ENCODE measurements at regions not wholly inside any gene's neighbourhood (a gene's known extent, or its start where the extent isn't known, plus 50 kb on each side); places are given as distances from the start of the nearest gene placed in this dataset.

GRCh38 chr18:40382197-40382596 is 1572.8 kb upstream of the PIK3C3 start:
- 100% methylated on average over 1 of the region's 2 CpGs; no CpG with 5 or more reads in 1 of the 2 experiments for WGBS, 2 experiments (ENCODE audit: insufficient coverage in 1 of 2, insufficient read length in 1 of 2)
- Histone ChIP-seq H3K4me1 (ENCODE audit: control insufficient read depth, insufficient read depth, low read length) (no peaks in the 10 kb centered on the region), H3K27ac (ENCODE audit: low read depth, low read length) (no peak overlapping the region), H3K9me3 (ENCODE audit: control insufficient read depth, low read length) (no peaks in the 10 kb centered on the region), H3K4me3 (ENCODE audit: low read length) (no peak overlapping the region), H3K9ac (ENCODE audit: extremely low read depth, low read length, poor library complexity, severe bottlenecking) (no peak overlapping the region), H3K36me3 (ENCODE audit: control insufficient read depth, insufficient read depth, low read length) (no peaks in the 10 kb centered on the region), H3K27me3 (ENCODE audit: control insufficient read depth, insufficient read depth, low read length, poor library complexity, severe bottlenecking) (no peaks in the 10 kb centered on the region)
- H3K4me1 Mint-ChIP-seq, result no peaks in the 10 kb centered on the region
- no peak for TF ChIP-seq CTCF (conservative IDR thresholded peaks at IDR 0.05)
- no peak overlapping the region for H3K27ac Mint-ChIP-seq
- no peaks in the 10 kb centered on the region for H3K27me3 Mint-ChIP-seq (ENCODE audit: insufficient read depth)
- H3K9me3 Mint-ChIP-seq, result no peaks in the 10 kb centered on the region
- H3K4me3 Mint-ChIP-seq, result no peak overlapping the region
- no peak for DNase-seq
- H3K36me3 Mint-ChIP-seq (ENCODE audit: low read depth), result no peaks in the 10 kb centered on the region

GRCh38 chr18:40380686-40381439 is 1574.2 kb upstream of the PIK3C3 start:
- Histone ChIP-seq H3K27ac (ENCODE audit: low read depth, low read length) (no peak overlapping the region), H3K4me1 (ENCODE audit: control insufficient read depth, insufficient read depth, low read length) (no peaks in the 10 kb centered on the region), H3K4me3 (ENCODE audit: low read length) (no peak overlapping the region), H3K9me3 (ENCODE audit: control insufficient read depth, low read length) (no peaks in the 10 kb centered on the region), H3K36me3 (ENCODE audit: control insufficient read depth, insufficient read depth, low read length) (no peaks in the 10 kb centered on the region), H3K27me3 (ENCODE audit: control insufficient read depth, insufficient read depth, low read length, poor library complexity, severe bottlenecking) (no peaks in the 10 kb centered on the region), H3K9ac (ENCODE audit: extremely low read depth, low read length, poor library complexity, severe bottlenecking) (no peak overlapping the region)
- Mint-ChIP-seq H3K4me3 (no peak overlapping the region), H3K27ac (no peak overlapping the region), H3K36me3 (ENCODE audit: low read depth) (no peaks in the 10 kb centered on the region), H3K27me3 (ENCODE audit: insufficient read depth) (no peaks in the 10 kb centered on the region), H3K9me3 (no peaks in the 10 kb centered on the region), H3K4me1 (no peaks in the 10 kb centered on the region)
- no peak for DNase-seq
- no peak for TF ChIP-seq CTCF (conservative IDR thresholded peaks at IDR 0.05)
- 92 to 97% methylated on average over 5 to 6 of the region's 6 CpGs for WGBS, 2 experiments (ENCODE audit: insufficient coverage in 1 of 2, insufficient read length in 1 of 2)

- Mint-ChIP-seq H3K27ac (no peak overlapping the region), H3K36me3 (ENCODE audit: low read depth) (no peaks in the 10 kb centered on the region), H3K4me1 (no peaks in the 10 kb centered on the region), H3K27me3 (ENCODE audit: insufficient read depth) (no peaks in the 10 kb centered on the region), H3K4me3 (no peak overlapping the region), H3K9me3 (no peaks in the 10 kb centered on the region)
- H3K9me3 ChIP-seq (ENCODE audit: control insufficient read depth, low read length), result no peaks in the 10 kb centered on the region
- no peak overlapping the region for H3K9ac ChIP-seq (ENCODE audit: extremely low read depth, low read length, poor library complexity, severe bottlenecking)
- H3K4me1 ChIP-seq (ENCODE audit: control insufficient read depth, insufficient read depth, low read length), result no peaks in the 10 kb centered on the region
- no peaks in the 10 kb centered on the region for H3K36me3 ChIP-seq (ENCODE audit: control insufficient read depth, insufficient read depth, low read length)
- H3K27me3 ChIP-seq (ENCODE audit: control insufficient read depth, insufficient read depth, low read length, poor library complexity, severe bottlenecking), result no peaks in the 10 kb centered on the region
- DNase-seq, result no peak
- 88% methylated on average over 1 of the region's 1 CpG; no CpG with 5 or more reads in 1 of the 2 experiments for WGBS, 2 experiments (ENCODE audit: insufficient coverage in 1 of 2, insufficient read length in 1 of 2)
- no peak overlapping the region for H3K27ac ChIP-seq (ENCODE audit: low read depth, low read length)
- no peak for TF ChIP-seq CTCF (conservative IDR thresholded peaks at IDR 0.05)
- no peak overlapping the region for H3K4me3 ChIP-seq (ENCODE audit: low read length)
Measured at GRCh38 chr18:40375837-40376236, 1579.2 kb upstream of the PIK3C3 start.

Data from endodermal cell (in vitro differentiated cells).